ENCODE measurements at regions not wholly inside any gene's neighbourhood (a gene's known extent, or its start where the extent isn't known, plus 50 kb on each side); places are given as distances from the start of the nearest gene placed in this dataset.

GRCh38 chr15:69862540-69862939, 235.2 kb downstream of the TLE3 start:
- ChIA-PET CTCF (ENCODE audit: unreplicated experiment) (no interaction called here), POLR2A (interaction anchor here (0.8 kb wide), 1 partner anchor 18 kb away, joined by 3 read pairs; no protein-coding TSS in a partner anchor)
- Histone ChIP-seq H3K36me3 (ENCODE audit: insufficient read depth, low read length) (no peaks in the 10 kb centered on the region), H3K9me3 (ENCODE audit: low read length) (no peaks in the 10 kb centered on the region; the same call in 1 of the 2 replicates), H4K20me1 (ENCODE audit: insufficient read depth, low read length) (no peaks in the 10 kb centered on the region), H3K27ac (ENCODE audit: low read depth, low read length, poor library complexity, severe bottlenecking) (peak overlapping the region; percentile 54), H2AFZ (ENCODE audit: low read length) (peak overlapping the region; percentile 64; the same call in 1 of the 2 replicates), H3K79me2 (ENCODE audit: insufficient read depth, low read depth, low read length) (no peaks in the 10 kb centered on the region), H3K4me2 (ENCODE audit: low read length) (peak overlapping the region; percentile 60), H3K4me1 (ENCODE audit: insufficient read depth, low read length, poor library complexity, severe bottlenecking) (peaks cover 68% of the 10 kb centered on the region), H3K9me2 (ENCODE audit: insufficient read depth, low read length) (no peaks in the 10 kb centered on the region), H3K4me3 (ENCODE audit: low read depth, low read length, poor library complexity, severe bottlenecking) (no peak overlapping the region)
- TF ChIP-seq CTCF (conservative IDR thresholded peaks at IDR 0.05; ENCODE audit: low read length): no peak
- no peak for TF ChIP-seq EZH2phosphoT487 (IDR thresholded peaks at IDR 0.05; ENCODE audit: borderline replicate concordance, low read depth, low read length)
- BruUV-seq (replicated peaks): no TSS peak
- no peak for DNase-seq (ENCODE audit: low spot score)
- intact Hi-C loops (cut with micrococcal nuclease; ENCODE audit: unreplicated experiment): no loop called here

DNA sequence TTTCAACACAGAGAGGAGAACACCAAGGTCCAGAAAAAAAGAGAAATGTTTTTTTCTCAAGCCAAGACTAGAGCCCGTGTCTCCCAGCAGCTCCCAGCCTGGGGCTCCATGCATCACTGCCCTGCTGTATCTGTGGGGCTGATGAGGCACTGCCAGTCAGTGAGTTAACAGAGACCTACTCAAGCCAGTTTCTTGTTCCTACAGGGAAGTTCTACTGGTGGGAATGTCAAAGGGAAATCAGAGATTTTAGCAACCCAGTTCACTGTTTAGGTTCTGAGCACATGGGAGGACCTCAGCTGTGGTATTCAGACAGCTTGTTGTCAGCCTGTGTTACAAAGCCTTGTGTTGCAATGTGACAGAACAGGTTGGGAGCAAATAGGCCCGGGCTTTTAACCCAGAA, 234.3 kb downstream of the TLE3 start:
- peaks cover 59% of the 10 kb centered on the region for H3K4me1 ChIP-seq (ENCODE audit: insufficient read depth, low read length, poor library complexity, severe bottlenecking)
- peak overlapping the region; percentile 60 for H3K4me2 ChIP-seq (ENCODE audit: low read length)

More for the DNA sequence above, 234.3 kb downstream of the TLE3 start:
- Histone ChIP-seq H3K36me3 (ENCODE audit: insufficient read depth, low read length) (no peaks in the 10 kb centered on the region), H3K27ac (ENCODE audit: low read depth, low read length, poor library complexity, severe bottlenecking) (no peak overlapping the region), H3K9me3 (ENCODE audit: low read length) (no peaks in the 10 kb centered on the region; the same call in 1 of the 2 replicates), H3K79me2 (ENCODE audit: insufficient read depth, low read depth, low read length) (no peaks in the 10 kb centered on the region), H3K9me2 (ENCODE audit: insufficient read depth, low read length) (no peaks in the 10 kb centered on the region), H3K4me3 (ENCODE audit: low read depth, low read length, poor library complexity, severe bottlenecking) (no peak overlapping the region), H2AFZ (ENCODE audit: low read length) (peak overlapping the region; percentile 64; the same call in 1 of the 2 replicates), H4K20me1 (ENCODE audit: insufficient read depth, low read length) (no peaks in the 10 kb centered on the region)
- TF ChIP-seq EZH2phosphoT487 (IDR thresholded peaks at IDR 0.05; ENCODE audit: borderline replicate concordance, low read depth, low read length) (no peak), CTCF (conservative IDR thresholded peaks at IDR 0.05; ENCODE audit: low read length) (no peak)
- intact Hi-C loops (cut with micrococcal nuclease; ENCODE audit: unreplicated experiment): no loop called here
- DNase-seq (ENCODE audit: low spot score): no peak
- POLR2A ChIA-PET: no interaction called here
- CTCF ChIA-PET (ENCODE audit: unreplicated experiment): no interaction called here
- no TSS peak for BruUV-seq (replicated peaks)
